SK-N-SH (cell line): ENCODE measurements at regions not wholly inside any gene's neighbourhood (a gene's known extent, or its start where the extent isn't known, plus 50 kb on each side); places are given as distances from the start of the nearest gene placed in this dataset.

Source experiments
- CTCF ChIA-PET: fragments of 300-600, 350-600 bp; formaldehyde crosslinking; extraction: SDS; loops from one replicate; lab custom pipeline; 2021; lab: Yijun Ruan, JAX
- POLR2A ChIA-PET: fragments of 350-600 bp; sonication (Branson Sonifier 250); formaldehyde crosslinking; extraction: SDS; loops from one replicate; lab custom pipeline; 2020; ENCODE audit warnings: antibody characterized with exemption, inconsistent platforms; lab: Yijun Ruan, JAX
- DNase-seq: peaks from one replicate; pipeline ENCODE4 v3.0.0; 2012
- H2AFZ ChIP-seq: fragments of 200-600 bp; sonication (generic); 2 replicates; pipeline ENCODE4 v1.8.1; 2016; ENCODE audit warnings: antibody characterized with exemption, mild to moderate bottlenecking, low read depth
- H3F3A ChIP-seq: fragments of 200-600 bp; sonication (generic); replicated peaks from 2 replicates; pipeline ENCODE3; 2016; ENCODE audit warnings: antibody characterized with exemption, mild to moderate bottlenecking; ENCODE audit not compliant: insufficient read depth
- H3K27ac ChIP-seq, 2 experiments: fragments of 200-500 bp in 1 of 2; fragments of 200-600 bp in 1 of 2; sonication (Bioruptor generic) in 1 of 2; sonication (generic), shearing (Covaris generic) in 1 of 2; 2 replicates each; pipeline versions ENCODE4 v1.5.1 to v1.6.1; 2014 to 2016; ENCODE audit warnings: low read depth in 2 of 2, inconsistent platforms in 1 of 2, low read length in 1 of 2, mild to moderate bottlenecking in 1 of 2, mixed read lengths in 1 of 2
- H3K27me3 ChIP-seq: fragments of 200-600 bp; sonication (generic), shearing (Covaris generic); 2 replicates; pipeline ENCODE4 v1.6.1; 2016; ENCODE audit warnings: mixed run types; ENCODE audit not compliant: insufficient read depth
- H3K36me3 ChIP-seq, 2 experiments: fragments of 200-500 bp in 1 of 2; fragments of 200-600 bp in 1 of 2; sonication (Bioruptor generic) in 1 of 2; sonication (generic) in 1 of 2; replicated peaks in 1 of 2; 2 replicates each; pipeline versions ENCODE3 to v1.5.1; 2014 to 2016; ENCODE audit warnings: low read length in 1 of 2, mild to moderate bottlenecking in 1 of 2; ENCODE audit not compliant: insufficient read depth in 2 of 2, control insufficient read depth in 1 of 2
- H3K4me1 ChIP-seq, 2 experiments: fragments of 200-500 bp in 1 of 2; fragments of 200-600 bp in 1 of 2; sonication (Bioruptor generic) in 1 of 2; sonication (generic), shearing (Covaris generic) in 1 of 2; 2 replicates each; pipeline versions ENCODE4 v1.5.1 to v1.6.1; 2014 to 2016; ENCODE audit warnings: low read depth in 1 of 2, low read length in 1 of 2, mixed run types in 1 of 2; ENCODE audit not compliant: insufficient read depth in 2 of 2, control insufficient read depth in 1 of 2
- H3K4me2 ChIP-seq: fragments of 200-600 bp; sonication (generic), shearing (Covaris generic); 2 replicates; pipeline ENCODE4 v1.6.1; 2017; ENCODE audit warnings: mixed run types
- H3K4me3 ChIP-seq, 2 experiments: fragments of 200-500 bp in 1 of 2; fragments of 200-600 bp in 1 of 2; sonication (Bioruptor generic) in 1 of 2; sonication (generic), shearing (Covaris generic) in 1 of 2; 2 replicates each; pipeline versions ENCODE4 v1.5.1 to v1.8.1; 2014 to 2016; ENCODE audit warnings: low read depth in 2 of 2, inconsistent platforms in 1 of 2, low read length in 1 of 2, mild to moderate bottlenecking in 1 of 2, mixed read lengths in 1 of 2, moderate library complexity in 1 of 2
- H3K79me2 ChIP-seq: fragments of 200-600 bp; sonication (generic); 2 replicates; pipeline ENCODE4 v1.8.1; 2017; ENCODE audit warnings: mild to moderate bottlenecking; ENCODE audit not compliant: insufficient read depth
- H3K9ac ChIP-seq: fragments of 200-600 bp; sonication (generic); 2 replicates; pipeline ENCODE4 v1.6.1; 2017; ENCODE audit warnings: mixed run types
- H3K9me2 ChIP-seq: fragments of 200-600 bp; sonication (generic); 2 replicates; pipeline ENCODE4 v1.6.1; 2017; ENCODE audit warnings: mixed run types
- H3K9me3 ChIP-seq: fragments of 200-600 bp; sonication (generic); 2 replicates; pipeline ENCODE4 v1.6.1; 2017; ENCODE audit warnings: mixed run types, mild to moderate bottlenecking, moderate library complexity
- H4K20me1 ChIP-seq: fragments of 200-600 bp; sonication (generic); 2 replicates; pipeline ENCODE4 v1.6.1; 2017; ENCODE audit warnings: mild to moderate bottlenecking, mixed run types; ENCODE audit not compliant: insufficient read depth
- ELF1 ChIP-seq: IDR thresholded peaks from 2 replicates; pipeline ENCODE4 v1.4.0; 2012
- EP300 ChIP-seq, 2 experiments: IDR thresholded peaks; 2 replicates each; pipeline versions ENCODE4 v1.4.0 to v1.6.1; 2012; ENCODE audit warnings: borderline replicate concordance in 1 of 2, low read depth in 1 of 2, low read length in 1 of 2
- FOSL2 ChIP-seq: IDR thresholded peaks from 2 replicates; pipeline ENCODE4 v1.4.0; 2012; ENCODE audit warnings: low read depth, mild to moderate bottlenecking, moderate library complexity, borderline replicate concordance
- FOXM1 ChIP-seq: IDR thresholded peaks from 2 replicates; pipeline ENCODE4 v1.4.0; 2012; ENCODE audit warnings: low read depth, mild to moderate bottlenecking
- GABPA ChIP-seq: IDR thresholded peaks from 2 replicates; pipeline ENCODE4 v1.4.0; 2012; ENCODE audit warnings: low read depth, mild to moderate bottlenecking
- GATA2 ChIP-seq: sonication (generic); formaldehyde crosslinking; IDR thresholded peaks from 2 replicates; pipeline ENCODE4 v1.5.0; 2020; ENCODE audit warnings: mild to moderate bottlenecking, missing genetic modification reagents
- MXI1 ChIP-seq: IDR thresholded peaks from 2 replicates; pipeline ENCODE4 v1.6.1; 2012; ENCODE audit warnings: mild to moderate bottlenecking, low read depth, low read length, improper control_type of control experiment
- NFIC ChIP-seq: IDR thresholded peaks from 2 replicates; pipeline ENCODE4 v1.4.0; 2012; ENCODE audit warnings: borderline replicate concordance
- RCOR1 ChIP-seq: fragments of 150-350 bp; IDR thresholded peaks from 2 replicates; pipeline ENCODE4 v1.6.1; 2017; ENCODE audit warnings: antibody characterized with exemption, low read length
- REST ChIP-seq: IDR thresholded peaks from 2 replicates; pipeline ENCODE4 v1.6.1; 2012; ENCODE audit warnings: mild to moderate bottlenecking, low read depth, low read length, moderate library complexity
- RXRA ChIP-seq: IDR thresholded peaks from 2 replicates; pipeline ENCODE4 v1.4.0; 2012; ENCODE audit warnings: low read depth, mild to moderate bottlenecking, borderline replicate concordance
- SIN3A ChIP-seq: IDR thresholded peaks from 2 replicates; pipeline ENCODE4 v1.6.1; 2012; ENCODE audit warnings: low read depth, mild to moderate bottlenecking, low read length, moderate library complexity, borderline replicate concordance
- SMC3 ChIP-seq: IDR thresholded peaks from 2 replicates; pipeline ENCODE4 v1.6.1; 2012; ENCODE audit warnings: low read depth, low read length, improper control_type of control experiment
- USF1 ChIP-seq: IDR thresholded peaks from 2 replicates; pipeline ENCODE4 v1.4.0; 2012; ENCODE audit warnings: low read depth, borderline replicate concordance
- USF2 ChIP-seq: fragments of 150-350 bp; IDR thresholded peaks from 2 replicates; pipeline ENCODE4 v1.6.1; 2017; ENCODE audit warnings: antibody characterized with exemption, low read length, low read depth, borderline replicate concordance
- ZBTB33 ChIP-seq: IDR thresholded peaks from 2 replicates; pipeline ENCODE4 v1.4.0; 2012; ENCODE audit warnings: low read depth, borderline replicate concordance
- WGBS: methylation state at CpG from one replicate; pipeline ENCODE4 v1.1.6; 2017; ENCODE audit warnings: low lambda C conversion rate; 5-methylcytosine and 5-hydroxymethylcytosine counted together
- TF ChIP-seq, protein P1 (sequence below): fragments of 150-350 bp; IDR thresholded peaks from 2 replicates; pipeline ENCODE4 v1.6.1; 2016; ENCODE audit warnings: mild to moderate bottlenecking, low read depth, low read length

DNA sequence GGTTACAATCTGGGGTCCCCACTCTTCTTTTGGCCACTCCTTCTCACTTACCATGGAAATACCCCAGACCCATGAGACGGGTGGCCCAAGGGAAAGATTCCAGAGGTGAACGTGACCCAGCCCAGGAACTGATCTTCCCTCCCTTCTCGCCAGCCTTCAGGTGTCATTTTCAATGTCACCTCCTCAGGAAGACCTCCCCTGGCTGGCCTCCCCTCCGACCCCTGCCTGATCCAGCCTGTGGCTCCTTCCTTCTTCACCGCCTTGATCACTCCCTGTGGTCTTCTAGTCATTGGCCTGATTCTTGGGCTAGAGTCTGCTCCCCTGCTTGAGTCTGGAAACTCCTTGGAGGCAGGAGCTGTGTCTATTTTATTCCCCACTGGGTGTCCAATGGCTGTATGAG, 146.1 kb downstream of the SMAD6 start:
- CTCF ChIA-PET = interaction anchor here (0.7 to 7.6 kb wide), 5 partner anchors 10 to 244 kb away, joined by 3 to 84 read pairs (median 4); no protein-coding TSS in a partner anchor

More for the DNA sequence above, 146.1 kb downstream of the SMAD6 start:
- Histone ChIP-seq H3F3A (peaks cover 9% of the 10 kb centered on the region), H3K36me3 (peaks cover 0 to 5% of the 10 kb centered on the region in 2 experiments), H3K27me3 (no peaks in the 10 kb centered on the region), H2AFZ (no peak overlapping the region), H3K4me2 (no peak overlapping the region), H3K27ac (no peak overlapping the region), H3K9me2 (no peaks in the 10 kb centered on the region), H4K20me1 (no peaks in the 10 kb centered on the region), H3K4me1 (peaks cover 11 to 17% of the 10 kb centered on the region in 2 experiments; a peak in 3 of 4 replicates), H3K9ac (no peak overlapping the region), H3K4me3 (no peak overlapping the region), H3K9me3 (no peaks in the 10 kb centered on the region), H3K79me2 (peaks cover 39% of the 10 kb centered on the region)
- 72% methylated on average over 5 of the region's 5 CpGs for WGBS
- no peak for DNase-seq
- no peak for TF ChIP-seq USF1
- TF ChIP-seq SMC3 = no peak
- TF ChIP-seq, protein P1, sequence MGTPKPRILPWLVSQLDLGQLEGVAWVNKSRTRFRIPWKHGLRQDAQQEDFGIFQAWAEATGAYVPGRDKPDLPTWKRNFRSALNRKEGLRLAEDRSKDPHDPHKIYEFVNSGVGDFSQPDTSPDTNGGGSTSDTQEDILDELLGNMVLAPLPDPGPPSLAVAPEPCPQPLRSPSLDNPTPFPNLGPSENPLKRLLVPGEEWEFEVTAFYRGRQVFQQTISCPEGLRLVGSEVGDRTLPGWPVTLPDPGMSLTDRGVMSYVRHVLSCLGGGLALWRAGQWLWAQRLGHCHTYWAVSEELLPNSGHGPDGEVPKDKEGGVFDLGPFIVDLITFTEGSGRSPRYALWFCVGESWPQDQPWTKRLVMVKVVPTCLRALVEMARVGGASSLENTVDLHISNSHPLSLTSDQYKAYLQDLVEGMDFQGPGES = no peak
- TF ChIP-seq GABPA = no peak
- no peak for TF ChIP-seq USF2
- no peak for TF ChIP-seq ZBTB33
- no peak for TF ChIP-seq SIN3A
- no peak for TF ChIP-seq EP300 (IDR thresholded peaks at IDR 0.05; ENCODE audit: borderline replicate concordance in 1 of 2, low read depth in 1 of 2, low read length in 1 of 2)
- no peak for TF ChIP-seq NFIC
- TF ChIP-seq FOXM1 = no peak
- no peak for TF ChIP-seq FOSL2
- TF ChIP-seq GATA2 (CRISPR knock-in tag) = no peak
- TF ChIP-seq ELF1 = no peak
- no peak for TF ChIP-seq RCOR1
- TF ChIP-seq MXI1 = no peak
- no peak for TF ChIP-seq REST
- TF ChIP-seq RXRA = no peak
- POLR2A ChIA-PET = no interaction called here
